CD14-positive monocyte (primary cell): ENCODE measurements at regions not wholly inside any gene's neighbourhood (a gene's known extent, or its start where the extent isn't known, plus 50 kb on each side); places are given as distances from the start of the nearest gene placed in this dataset.

Experiments
- DNase-seq, 3 donors: peaks; one replicate each; pipeline ENCODE4 v3.0.0-alpha.2; 2011 to 2022
- H2AFZ ChIP-seq: 2 replicates; pipeline ENCODE4 v1.6.0; 2012; ENCODE audit warnings: mild to moderate bottlenecking, low read depth, low read length, inconsistent platforms; ENCODE audit not compliant: insufficient read depth, poor library complexity, severe bottlenecking
- H3K27ac ChIP-seq, 2 donors: 1 replicate in 1 of 2; 2 replicates in 1 of 2; pipeline ENCODE4 v1.5.1; 2012 to 2013; ENCODE audit warnings: low read length in 2 of 2, control low read depth in 1 of 2, inconsistent platforms in 1 of 2, low read depth in 1 of 2, mild to moderate bottlenecking in 1 of 2
- H3K27me3 ChIP-seq, 2 donors: one replicate each; pipeline versions ENCODE4 v1.6.0 to v1.6.1; 2011 to 2013; ENCODE audit warnings: low read length in 2 of 2; ENCODE audit not compliant: control insufficient read depth in 2 of 2, insufficient read depth in 2 of 2
- H3K36me3 ChIP-seq, 2 donors: replicated peaks in 1 of 2; 1 replicate in 1 of 2; 2 replicates in 1 of 2; pipeline versions ENCODE4 v1.5.1 to v1.6.1; 2012 to 2013; ENCODE audit warnings: low read length in 2 of 2, control low read depth in 1 of 2, inconsistent platforms in 1 of 2, mild to moderate bottlenecking in 1 of 2; ENCODE audit not compliant: insufficient read depth in 2 of 2, control insufficient read depth in 1 of 2
- H3K4me1 ChIP-seq, 2 donors: 1 replicate in 1 of 2; 2 replicates in 1 of 2; pipeline versions ENCODE4 v1.5.1 to v1.6.1; 2012 to 2013; ENCODE audit warnings: low read length in 2 of 2, control low read depth in 1 of 2, inconsistent platforms in 1 of 2, mild to moderate bottlenecking in 1 of 2, moderate library complexity in 1 of 2; ENCODE audit not compliant: insufficient read depth in 2 of 2, control insufficient read depth in 1 of 2
- H3K4me2 ChIP-seq: replicated peaks from 2 replicates; pipeline ENCODE3; 2012; ENCODE audit warnings: low read length, moderate library complexity, mild to moderate bottlenecking; ENCODE audit not compliant: poor library complexity, severe bottlenecking; ENCODE audit errors: extremely low read depth
- H3K4me3 ChIP-seq, 3 experiments: fragments of 200-600 bp in 1 of 3; sonication (generic) in 1 of 3; replicated peaks in 1 of 3; 1 replicate in 2 of 3; 2 replicates in 1 of 3; pipeline ENCODE4 v1.5.1; 2011 to 2013; ENCODE audit warnings: low read length in 3 of 3, mild to moderate bottlenecking in 3 of 3, control low read depth in 2 of 3, low read depth in 2 of 3, inconsistent platforms in 1 of 3, moderate library complexity in 1 of 3
- H3K79me2 ChIP-seq: 2 replicates; pipeline ENCODE4 v1.6.0; 2012; ENCODE audit warnings: mild to moderate bottlenecking, control low read depth, inconsistent platforms, low read length, moderate library complexity; ENCODE audit not compliant: insufficient read depth
- H3K9ac ChIP-seq: 2 replicates; pipeline ENCODE4 v1.6.0; 2017; ENCODE audit warnings: low read length, mild to moderate bottlenecking; ENCODE audit not compliant: insufficient read depth, poor library complexity, severe bottlenecking
- H3K9me3 ChIP-seq, 2 donors: replicated peaks in 1 of 2; 1 replicate in 1 of 2; 2 replicates in 1 of 2; pipeline versions ENCODE4 v1.5.1 to v1.6.1; 2012 to 2013; ENCODE audit warnings: low read length in 2 of 2, control low read depth in 1 of 2; ENCODE audit not compliant: control insufficient read depth in 1 of 2, insufficient read depth in 1 of 2
- H4K20me1 ChIP-seq: 2 replicates; pipeline ENCODE4 v1.6.0; 2012; ENCODE audit warnings: mild to moderate bottlenecking, low read length, control low read depth, moderate library complexity; ENCODE audit not compliant: insufficient read depth
- H3K27ac Mint-ChIP-seq, 7 donors: one replicate each; pipeline ENCODE4 v1.8.0; 2020; ENCODE audit warnings: mild to moderate bottlenecking in 7 of 7, mixed read lengths in 7 of 7, moderate library complexity in 6 of 7, inconsistent platforms in 2 of 7
- H3K27me3 Mint-ChIP-seq, 3 donors: one replicate each; pipeline ENCODE4 v1.8.0; 2021 to 2022; ENCODE audit warnings: low read depth in 3 of 3, mild to moderate bottlenecking in 3 of 3, mixed read lengths in 3 of 3, moderate library complexity in 3 of 3, inconsistent platforms in 1 of 3
- H3K36me3 Mint-ChIP-seq, 2 donors: one replicate each; pipeline ENCODE4 v1.8.0; 2020; ENCODE audit warnings: mixed read lengths in 2 of 2, inconsistent platforms in 1 of 2, mild to moderate bottlenecking in 1 of 2
- H3K4me1 Mint-ChIP-seq: one replicate; pipeline ENCODE4 v1.8.0; 2020; ENCODE audit warnings: mild to moderate bottlenecking, mixed read lengths
- H3K4me3 Mint-ChIP-seq, 2 donors: one replicate each; pipeline ENCODE4 v1.8.0; 2020; ENCODE audit warnings: mild to moderate bottlenecking in 2 of 2, mixed read lengths in 2 of 2, moderate library complexity in 1 of 2
- H3K9me3 Mint-ChIP-seq, 7 donors: one replicate each; pipeline ENCODE4 v1.8.0; 2020 to 2022; ENCODE audit warnings: mixed read lengths in 7 of 7, mild to moderate bottlenecking in 6 of 7, moderate library complexity in 6 of 7, inconsistent platforms in 2 of 7
- CTCF ChIP-seq: fragments of 200-600 bp; IDR thresholded peaks from one replicate; pipeline ENCODE4 v1.8.0; 2022; ENCODE audit warnings: antibody characterized with exemption, mild to moderate bottlenecking
- WGBS: methylation state at CpG from one replicate; pipeline ENCODE4 v1.1.5; 2013; ENCODE audit warnings: missing lambda C conversion rate; ENCODE audit not compliant: insufficient coverage; 5-methylcytosine and 5-hydroxymethylcytosine counted together
- intact Hi-C, 2 donors: fragments of 100-400 bp; cut with micrococcal nuclease; formaldehyde crosslinking; loops; one replicate each; pipeline versions ENCODE4 v1.15.0 to v1.15.1; 2023

- WGBS: 85% methylated on average over 1 of the region's 1 CpG
- peaks cover 3 to 21% (median 13%) of the 10 kb centered on the region in 7 donors for H3K9me3 Mint-ChIP-seq
- Histone ChIP-seq H3K79me2 (no peaks in the 10 kb centered on the region), H3K4me2 (no peak overlapping the region), H4K20me1 (no peaks in the 10 kb centered on the region), H3K36me3 (no peaks in the 10 kb centered on the region), H3K4me1 (no peaks in the 10 kb centered on the region), H3K4me3 (no peak overlapping the region), H3K27ac (no peak overlapping the region), H3K27me3 (no peaks in the 10 kb centered on the region), H2AFZ (no peak overlapping the region), H3K9me3 (peaks cover 19 to 25% of the 10 kb centered on the region in 2 donors), H3K9ac (no peak overlapping the region)
- H3K27ac Mint-ChIP-seq: no peak overlapping the region
- no peaks in the 10 kb centered on the region for H3K36me3 Mint-ChIP-seq
- no peak overlapping the region for H3K4me3 Mint-ChIP-seq
- no peak for DNase-seq
- intact Hi-C loops: no loop called here
- TF ChIP-seq CTCF: no peak
- H3K4me1 Mint-ChIP-seq: no peaks in the 10 kb centered on the region
- H3K27me3 Mint-ChIP-seq: peaks cover 0 to 2% (median 1%) of the 10 kb centered on the region in 3 donors
Measured at GRCh38 chr17:54102246-54102645, 279.5 kb downstream of the KIF2B start.

- H3K36me3 Mint-ChIP-seq: no peaks in the 10 kb centered on the region
- Histone ChIP-seq H3K4me2 (no peak overlapping the region), H3K36me3 (no peaks in the 10 kb centered on the region), H2AFZ (no peak overlapping the region), H3K4me1 (no peaks in the 10 kb centered on the region), H4K20me1 (no peaks in the 10 kb centered on the region), H3K79me2 (no peaks in the 10 kb centered on the region), H3K9ac (no peak overlapping the region), H3K4me3 (no peak overlapping the region), H3K9me3 (peaks cover 0 to 3% of the 10 kb centered on the region in 2 donors), H3K27ac (no peak overlapping the region), H3K27me3 (no peaks in the 10 kb centered on the region)
- H3K4me1 Mint-ChIP-seq: no peaks in the 10 kb centered on the region
- TF ChIP-seq CTCF: no peak
- WGBS: no CpG with 5 or more reads among the region's 1 CpG
- no peaks in the 10 kb centered on the region for H3K27me3 Mint-ChIP-seq
- DNase-seq: no peak
- H3K4me3 Mint-ChIP-seq: no peak overlapping the region
- H3K27ac Mint-ChIP-seq: no peak overlapping the region
- peaks cover 0 to 12% (median 3%) of the 10 kb centered on the region in 7 donors for H3K9me3 Mint-ChIP-seq
- intact Hi-C loops: no loop called here
Measured at GRCh38 chr17:54111576-54111975, 288.8 kb downstream of the KIF2B start.
